HL-60 (cell line): ENCODE measurements at regions not wholly inside any gene's neighbourhood (a gene's known extent, or its start where the extent isn't known, plus 50 kb on each side); places are given as distances from the start of the nearest gene placed in this dataset.

ENCODE experiments used
- GABPA ChIP-seq: IDR thresholded peaks from 2 replicates; pipeline ENCODE4 v1.6.1; 2012; ENCODE audit warnings: low read depth
- POLR2AphosphoS5 ChIP-seq: IDR thresholded peaks from 2 replicates; pipeline ENCODE4 v1.6.1; 2012; ENCODE audit warnings: low read depth
- REST ChIP-seq: IDR thresholded peaks from 2 replicates; pipeline ENCODE4 v1.6.1; 2012; ENCODE audit warnings: low read depth; ENCODE audit not compliant: insufficient replicate concordance
- TF ChIP-seq, protein P1 (sequence below): IDR thresholded peaks from one replicate; pipeline ENCODE4 v1.5.1; 2011; ENCODE audit warnings: low read length, control low read depth, inconsistent platforms; ENCODE audit not compliant: insufficient read depth

GRCh38 chr12:72209086-72209485 lies 63.1 kb upstream of the TRHDE start:
- TF ChIP-seq, protein P1, sequence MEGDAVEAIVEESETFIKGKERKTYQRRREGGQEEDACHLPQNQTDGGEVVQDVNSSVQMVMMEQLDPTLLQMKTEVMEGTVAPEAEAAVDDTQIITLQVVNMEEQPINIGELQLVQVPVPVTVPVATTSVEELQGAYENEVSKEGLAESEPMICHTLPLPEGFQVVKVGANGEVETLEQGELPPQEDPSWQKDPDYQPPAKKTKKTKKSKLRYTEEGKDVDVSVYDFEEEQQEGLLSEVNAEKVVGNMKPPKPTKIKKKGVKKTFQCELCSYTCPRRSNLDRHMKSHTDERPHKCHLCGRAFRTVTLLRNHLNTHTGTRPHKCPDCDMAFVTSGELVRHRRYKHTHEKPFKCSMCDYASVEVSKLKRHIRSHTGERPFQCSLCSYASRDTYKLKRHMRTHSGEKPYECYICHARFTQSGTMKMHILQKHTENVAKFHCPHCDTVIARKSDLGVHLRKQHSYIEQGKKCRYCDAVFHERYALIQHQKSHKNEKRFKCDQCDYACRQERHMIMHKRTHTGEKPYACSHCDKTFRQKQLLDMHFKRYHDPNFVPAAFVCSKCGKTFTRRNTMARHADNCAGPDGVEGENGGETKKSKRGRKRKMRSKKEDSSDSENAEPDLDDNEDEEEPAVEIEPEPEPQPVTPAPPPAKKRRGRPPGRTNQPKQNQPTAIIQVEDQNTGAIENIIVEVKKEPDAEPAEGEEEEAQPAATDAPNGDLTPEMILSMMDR = no peak
- TF ChIP-seq GABPA (no peak), POLR2AphosphoS5 (no peak), REST (no peak)
